B cell (primary cell): ENCODE measurements at regions not wholly inside any gene's neighbourhood (a gene's known extent, or its start where the extent isn't known, plus 50 kb on each side); places are given as distances from the start of the nearest gene placed in this dataset.

ENCODE experiments used
- ATAC-seq: fragments of 200-7000 bp; cut with Tn5 transposase; one replicate; pipeline ENCODE4 v1.10.0; 2021; ENCODE audit warnings: low read depth, mild to moderate bottlenecking, moderate number of reproducible peaks, moderate library complexity
- CTCF ChIA-PET: fragments of 350-600 bp; sonication (Branson Sonifier 250); formaldehyde crosslinking; loops from one replicate; lab custom pipeline; 2021; ENCODE audit warnings: antibody characterized with exemption, inconsistent platforms; lab: Charles Lee
- POLR2A ChIA-PET: fragments of 350-600 bp; sonication (Branson Sonifier 250); formaldehyde crosslinking; loops from one replicate; lab custom pipeline; 2021; ENCODE audit warnings: antibody characterized with exemption; lab: Charles Lee
- DNase-seq: peaks from one replicate; pipeline ENCODE4 v3.0.0; 2013
- H2AFZ ChIP-seq: 2 replicates; pipeline ENCODE4 v1.6.1; 2012; ENCODE audit warnings: mild to moderate bottlenecking, low read depth, low read length; ENCODE audit not compliant: insufficient read depth, poor library complexity, severe bottlenecking
- H3K27ac ChIP-seq, 2 donors: 1 replicate in 1 of 2; 2 replicates in 1 of 2; pipeline ENCODE4 v1.5.1; 2012 to 2013; ENCODE audit warnings: low read length in 2 of 2, mild to moderate bottlenecking in 2 of 2, moderate library complexity in 1 of 2
- H3K27me3 ChIP-seq, 4 experiments: fragments of 200-600 bp in 1 of 4; sonication (generic) in 1 of 4; replicated peaks in 1 of 4; 1 replicate in 2 of 4; 2 replicates in 2 of 4; pipeline versions ENCODE4 v1.6.1 to v1.7.0; 2013 to 2016; ENCODE audit warnings: low read length in 3 of 4, mild to moderate bottlenecking in 2 of 4, mixed read lengths in 1 of 4, moderate library complexity in 1 of 4; ENCODE audit not compliant: insufficient read depth in 4 of 4, control insufficient read depth in 3 of 4; ENCODE audit errors: control extremely low read depth in 1 of 4
- H3K36me3 ChIP-seq, 2 experiments: replicated peaks in 1 of 2; 1 replicate in 1 of 2; 2 replicates in 1 of 2; pipeline versions ENCODE4 v1.6.1 to v1.7.1; 2013; ENCODE audit warnings: low read length in 1 of 2; ENCODE audit not compliant: insufficient read depth in 2 of 2, control insufficient read depth in 1 of 2; ENCODE audit errors: control extremely low read depth in 1 of 2, extremely low read depth in 1 of 2
- H3K4me1 ChIP-seq, 2 donors: fragments of 200-600 bp in 1 of 2; sonication (generic) in 1 of 2; 1 replicate in 1 of 2; 2 replicates in 1 of 2; pipeline versions ENCODE4 v1.5.1 to v1.6.1; 2013 to 2017; ENCODE audit warnings: low read length in 2 of 2; ENCODE audit not compliant: control insufficient read depth in 2 of 2, insufficient read depth in 2 of 2
- H3K4me2 ChIP-seq: replicated peaks from 2 replicates; pipeline ENCODE3; 2012; ENCODE audit warnings: mild to moderate bottlenecking, low read depth, low read length; ENCODE audit not compliant: poor library complexity, severe bottlenecking
- H3K4me3 ChIP-seq, 5 experiments: fragments of 200-600 bp in 1 of 5; sonication (generic) in 1 of 5; 1 replicate in 3 of 5; 2 replicates in 2 of 5; pipeline versions ENCODE4 v1.5.1 to v1.7.0; 2011 to 2016; ENCODE audit warnings: low read length in 4 of 5, mild to moderate bottlenecking in 4 of 5, low read depth in 2 of 5, control low read depth in 1 of 5, moderate library complexity in 1 of 5; ENCODE audit not compliant: insufficient read depth in 1 of 5; ENCODE audit errors: control extremely low read depth in 1 of 5, extremely low read depth in 1 of 5
- H3K79me2 ChIP-seq: fragments of 200-600 bp; sonication (generic); one replicate; pipeline ENCODE4 v1.6.0; 2016; ENCODE audit warnings: low read length; ENCODE audit not compliant: control insufficient read depth, insufficient read depth
- H3K9ac ChIP-seq: fragments of 200-600 bp; sonication (generic); 2 replicates; pipeline ENCODE4 v1.6.1; 2017; ENCODE audit warnings: mild to moderate bottlenecking, low read length, moderate library complexity
- H3K9me3 ChIP-seq, 3 donors: one replicate each; pipeline versions ENCODE4 v1.6.1 to v1.7.1; 2013; ENCODE audit warnings: low read length in 2 of 3; ENCODE audit not compliant: control insufficient read depth in 2 of 3, insufficient read depth in 1 of 3; ENCODE audit errors: control extremely low read depth in 1 of 3
- H4K20me1 ChIP-seq: 2 replicates; pipeline ENCODE4 v1.6.0; 2012; ENCODE audit warnings: mild to moderate bottlenecking, low read length; ENCODE audit not compliant: insufficient read depth, control insufficient read depth, poor library complexity, severe bottlenecking
- H3K27ac Mint-ChIP-seq: one replicate; pipeline ENCODE4 v1.8.0; 2021; ENCODE audit warnings: mixed read lengths
- H3K27me3 Mint-ChIP-seq: one replicate; pipeline ENCODE4 v1.8.0; 2021; ENCODE audit warnings: mixed read lengths
- H3K4me1 Mint-ChIP-seq: one replicate; pipeline ENCODE4 v1.8.0; 2021; ENCODE audit warnings: mixed read lengths
- H3K4me3 Mint-ChIP-seq: one replicate; pipeline ENCODE4 v1.8.0; 2021; ENCODE audit warnings: mixed read lengths
- H3K9me3 Mint-ChIP-seq: one replicate; pipeline ENCODE4 v1.8.0; 2022; ENCODE audit warnings: mixed read lengths; ENCODE audit not compliant: insufficient read depth
- CTCF ChIP-seq: fragments of 200-600 bp; IDR thresholded peaks from one replicate; pipeline ENCODE4 v1.8.0; 2022; ENCODE audit warnings: antibody characterized with exemption, mild to moderate bottlenecking
- EZH2 ChIP-seq: IDR thresholded peaks from 2 replicates; pipeline ENCODE4 v1.6.1; 2012; ENCODE audit warnings: borderline replicate concordance, low read depth, mild to moderate bottlenecking, moderate library complexity, low read length; ENCODE audit not compliant: insufficient read depth, poor library complexity, severe bottlenecking
- WGBS: methylation state at CpG from one replicate; pipeline ENCODE4 v1.1.5; 2013; ENCODE audit warnings: missing lambda C conversion rate; ENCODE audit not compliant: insufficient coverage; 5-methylcytosine and 5-hydroxymethylcytosine counted together
- intact Hi-C: fragments of 100-400 bp; cut with micrococcal nuclease; formaldehyde crosslinking; loops from one replicate; pipeline ENCODE4 v1.10.0; 2022

GRCh38 chr2:40967451-40967850 is 515.6 kb upstream of the SLC8A1 start:
- Histone ChIP-seq H2AFZ (no peak overlapping the region), H3K4me2 (no peak overlapping the region), H3K27ac (no peak overlapping the region), H3K4me1 (no peaks in the 10 kb centered on the region), H3K27me3 (no peaks in the 10 kb centered on the region), H3K9me3 (no peaks in the 10 kb centered on the region), H3K9ac (no peak overlapping the region), H4K20me1 (no peaks in the 10 kb centered on the region), H3K79me2 (no peaks in the 10 kb centered on the region), H3K4me3 (no peak overlapping the region), H3K36me3 (no peaks in the 10 kb centered on the region)
- ChIA-PET POLR2A (no interaction called here), CTCF (no interaction called here)
- Mint-ChIP-seq H3K27ac (no peak overlapping the region), H3K4me3 (no peak overlapping the region), H3K27me3 (no peaks in the 10 kb centered on the region), H3K9me3 (peaks cover 5% of the 10 kb centered on the region), H3K4me1 (no peaks in the 10 kb centered on the region)
- DNase-seq (no peak), ATAC-seq (no peak)
- intact Hi-C loops, result no loop called here
- WGBS, result no CpG with 5 or more reads among the region's 4 CpGs
- TF ChIP-seq EZH2 (no peak), CTCF (no peak)

- no peaks in the 10 kb centered on the region for H3K4me1 ChIP-seq
- no peaks in the 10 kb centered on the region for H3K36me3 ChIP-seq
- Mint-ChIP-seq H3K9me3 (peaks cover 4% of the 10 kb centered on the region), H3K4me1 (no peaks in the 10 kb centered on the region), H3K4me3 (no peak overlapping the region), H3K27ac (no peak overlapping the region), H3K27me3 (no peaks in the 10 kb centered on the region)
- no peak overlapping the region for H3K4me2 ChIP-seq
- intact Hi-C loops, result no loop called here
- H2AFZ ChIP-seq, result no peak overlapping the region
- H4K20me1 ChIP-seq, result no peaks in the 10 kb centered on the region
- H3K27me3 ChIP-seq, result no peaks in the 10 kb centered on the region
- H3K79me2 ChIP-seq, result no peaks in the 10 kb centered on the region
- no peak overlapping the region for H3K27ac ChIP-seq
- ChIA-PET CTCF (no interaction called here), POLR2A (no interaction called here)
- H3K9ac ChIP-seq, result no peak overlapping the region
- no peak overlapping the region for H3K4me3 ChIP-seq
- WGBS, result no CpG with 5 or more reads among the region's 4 CpGs
- TF ChIP-seq CTCF (no peak), EZH2 (no peak)
- ATAC-seq (no peak), DNase-seq (no peak)
- no peaks in the 10 kb centered on the region for H3K9me3 ChIP-seq
These were observed 523.3 kb upstream of the SLC8A1 start for GRCh38 chr2:40975151-40975550.
